ENCODE measurements at regions not wholly inside any gene's neighbourhood (a gene's known extent, or its start where the extent isn't known, plus 50 kb on each side); places are given as distances from the start of the nearest gene placed in this dataset.
"Not testable (repeated sequence)": the region's sequence is repeated elsewhere in the genome, so short reads cannot be mapped to it uniquely, and the experiment has no call there.

GRCh38 chr13:74246487-74246886 is 112.3 kb upstream of the KLF12 start:
- DNase-seq (ENCODE audit: low read depth in 2 of 2), result peak in 1 of 2 donors; percentile 37

GRCh38 chr13:74243637-74244526 is 109.7 kb upstream of the KLF12 start:
- no peak for DNase-seq (ENCODE audit: low read depth in 2 of 2)

GRCh38 chr13:74241343-74241742 is 107.1 kb upstream of the KLF12 start:
- not testable (repeated sequence) for DNase-seq (ENCODE audit: low read depth in 2 of 2)

GRCh38 chr13:74230984-74231501 is 96.8 kb upstream of the KLF12 start:
- DNase-seq (ENCODE audit: low read depth in 2 of 2), result no peak

GRCh38 chr13:74229242-74229641 is 95.0 kb upstream of the KLF12 start:
- DNase-seq (ENCODE audit: low read depth in 2 of 2), result no peak

GRCh38 chr13:74227476-74228158 is 93.4 kb upstream of the KLF12 start:
- DNase-seq (ENCODE audit: low read depth in 2 of 2), result no peak

GRCh38 chr13:74226791-74227475 is 92.7 kb upstream of the KLF12 start:
- DNase-seq (ENCODE audit: low read depth in 2 of 2), result no peak

- no peak for DNase-seq (ENCODE audit: low read depth in 2 of 2)
Measured at GRCh38 chr13:74221752-74222151, 87.5 kb upstream of the KLF12 start.

GRCh38 chr13:74219566-74219965 is 85.4 kb upstream of the KLF12 start:
- DNase-seq (ENCODE audit: low read depth in 2 of 2), result no peak

- peak in 1 of 2 donors; percentile 15 for DNase-seq (ENCODE audit: low read depth in 2 of 2)
Measured at GRCh38 chr13:74218291-74218690, 84.1 kb upstream of the KLF12 start.

- DNase-seq (ENCODE audit: low read depth in 2 of 2), result no peak
Measured at GRCh38 chr13:74217811-74218210, 83.6 kb upstream of the KLF12 start.

GRCh38 chr13:74215420-74215819 is 81.2 kb upstream of the KLF12 start:
- no peak for DNase-seq (ENCODE audit: low read depth in 2 of 2)

GRCh38 chr13:74214321-74214720 is 80.1 kb upstream of the KLF12 start:
- DNase-seq (ENCODE audit: low read depth in 2 of 2), result no peak

- no peak for DNase-seq (ENCODE audit: low read depth in 2 of 2)
Measured at GRCh38 chr13:74210693-74211393, 76.6 kb upstream of the KLF12 start.

GRCh38 chr13:74206855-74207254 is 72.7 kb upstream of the KLF12 start:
- no peak for DNase-seq (ENCODE audit: low read depth in 2 of 2)

- no peak for DNase-seq (ENCODE audit: low read depth in 2 of 2)
Measured at GRCh38 chr13:74206061-74206561, 71.9 kb upstream of the KLF12 start.

- DNase-seq (ENCODE audit: low read depth in 2 of 2), result no peak
Measured at GRCh38 chr13:74205313-74205690, 71.1 kb upstream of the KLF12 start.

- DNase-seq (ENCODE audit: low read depth in 2 of 2), result no peak
Measured at GRCh38 chr13:74204602-74205312, 70.6 kb upstream of the KLF12 start.

GRCh38 chr13:74203576-74203975 is 69.4 kb upstream of the KLF12 start:
- DNase-seq (ENCODE audit: low read depth in 2 of 2), result no peak

GRCh38 chr13:74202129-74202813 is 68.1 kb upstream of the KLF12 start:
- DNase-seq (ENCODE audit: low read depth in 2 of 2), result no peak

Data from stimulated activated CD4-positive, alpha-beta T cell treated with anti-CD3 and anti-CD28 coated beads, Interleukin-1b, Interleukin-23, amount 100 ng/mL, for 4 hours (primary cell).